ENCODE measurements at regions not wholly inside any gene's neighbourhood (a gene's known extent, or its start where the extent isn't known, plus 50 kb on each side); places are given as distances from the start of the nearest gene placed in this dataset.

DNA sequence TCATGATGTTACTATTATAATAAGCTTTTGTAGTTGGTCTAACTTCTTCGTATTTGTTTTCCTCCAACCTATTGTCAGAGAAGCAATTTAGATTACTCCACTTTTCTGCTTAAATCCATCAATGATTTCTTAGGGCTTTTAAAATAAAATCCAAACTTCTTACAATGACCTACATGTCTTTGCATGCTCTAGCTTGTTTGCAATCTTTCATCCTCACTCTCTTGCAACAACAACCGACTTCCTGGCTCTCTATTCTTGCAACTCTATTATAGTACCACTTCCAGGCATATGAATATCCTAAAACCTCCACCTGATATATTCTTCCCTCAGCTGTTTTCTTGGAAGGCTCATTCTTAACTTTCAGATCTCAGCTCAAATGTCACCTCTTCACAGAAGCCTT, 1288.7 kb downstream of the PLA2G4A start:
- no peak for FAIRE-seq
- TF ChIP-seq, protein P1, sequence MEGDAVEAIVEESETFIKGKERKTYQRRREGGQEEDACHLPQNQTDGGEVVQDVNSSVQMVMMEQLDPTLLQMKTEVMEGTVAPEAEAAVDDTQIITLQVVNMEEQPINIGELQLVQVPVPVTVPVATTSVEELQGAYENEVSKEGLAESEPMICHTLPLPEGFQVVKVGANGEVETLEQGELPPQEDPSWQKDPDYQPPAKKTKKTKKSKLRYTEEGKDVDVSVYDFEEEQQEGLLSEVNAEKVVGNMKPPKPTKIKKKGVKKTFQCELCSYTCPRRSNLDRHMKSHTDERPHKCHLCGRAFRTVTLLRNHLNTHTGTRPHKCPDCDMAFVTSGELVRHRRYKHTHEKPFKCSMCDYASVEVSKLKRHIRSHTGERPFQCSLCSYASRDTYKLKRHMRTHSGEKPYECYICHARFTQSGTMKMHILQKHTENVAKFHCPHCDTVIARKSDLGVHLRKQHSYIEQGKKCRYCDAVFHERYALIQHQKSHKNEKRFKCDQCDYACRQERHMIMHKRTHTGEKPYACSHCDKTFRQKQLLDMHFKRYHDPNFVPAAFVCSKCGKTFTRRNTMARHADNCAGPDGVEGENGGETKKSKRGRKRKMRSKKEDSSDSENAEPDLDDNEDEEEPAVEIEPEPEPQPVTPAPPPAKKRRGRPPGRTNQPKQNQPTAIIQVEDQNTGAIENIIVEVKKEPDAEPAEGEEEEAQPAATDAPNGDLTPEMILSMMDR (IDR thresholded peaks at IDR 0.05; ENCODE audit: insufficient read depth, missing control alignments), result no peak

DNA sequence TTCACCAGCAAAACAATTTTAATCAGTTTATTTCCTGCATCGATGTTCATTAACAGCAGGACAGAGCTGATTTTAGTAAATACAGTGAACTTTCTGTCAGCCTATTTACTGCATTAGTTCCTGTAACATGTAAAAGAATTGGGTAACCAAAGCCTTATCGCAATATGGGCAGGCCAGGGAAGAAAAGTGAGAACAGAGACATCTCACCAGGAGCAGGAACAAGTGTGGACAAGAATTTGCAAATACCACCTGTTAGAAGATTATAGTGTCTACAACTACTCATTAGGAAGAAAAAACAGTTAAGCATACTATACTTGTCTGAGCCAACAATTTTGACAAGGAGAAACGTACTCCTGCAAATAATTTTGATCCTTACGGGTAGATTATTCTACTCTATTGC, 1293.9 kb downstream of the PLA2G4A start:
- FAIRE-seq (peak; percentile 89), DNase-seq (ENCODE audit: insufficient read length, low spot score) (no peak)
- TF ChIP-seq, protein P1 (IDR thresholded peaks at IDR 0.05; ENCODE audit: insufficient read depth, missing control alignments), result no peak

More for the DNA sequence above, 1288.7 kb downstream of the PLA2G4A start:
- DNase-seq (ENCODE audit: insufficient read length, low spot score), result no peak

DNA sequence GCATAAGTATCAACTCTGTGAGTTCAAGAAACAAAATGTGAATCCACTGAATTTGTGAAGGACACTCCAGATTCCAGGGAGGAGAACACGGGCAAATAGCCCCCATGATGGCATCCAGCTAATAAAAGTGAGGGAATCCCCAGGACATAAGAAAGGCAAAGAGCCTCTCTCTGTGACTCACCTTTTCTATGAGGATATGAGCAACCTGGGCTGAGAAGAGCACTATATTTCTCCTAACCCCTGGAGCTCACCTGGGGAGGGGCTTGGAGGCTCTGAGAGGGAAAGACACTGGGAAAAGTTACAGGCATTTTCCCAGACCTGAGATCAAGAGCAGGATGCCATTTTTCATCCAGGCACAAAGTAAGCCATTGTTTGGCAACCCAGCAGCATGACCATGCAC, 1298.8 kb downstream of the PLA2G4A start:
- TF ChIP-seq, protein P1 (IDR thresholded peaks at IDR 0.05; ENCODE audit: insufficient read depth, missing control alignments), result no peak
- no peak for DNase-seq (ENCODE audit: insufficient read length, low spot score)
- no peak for FAIRE-seq

DNA sequence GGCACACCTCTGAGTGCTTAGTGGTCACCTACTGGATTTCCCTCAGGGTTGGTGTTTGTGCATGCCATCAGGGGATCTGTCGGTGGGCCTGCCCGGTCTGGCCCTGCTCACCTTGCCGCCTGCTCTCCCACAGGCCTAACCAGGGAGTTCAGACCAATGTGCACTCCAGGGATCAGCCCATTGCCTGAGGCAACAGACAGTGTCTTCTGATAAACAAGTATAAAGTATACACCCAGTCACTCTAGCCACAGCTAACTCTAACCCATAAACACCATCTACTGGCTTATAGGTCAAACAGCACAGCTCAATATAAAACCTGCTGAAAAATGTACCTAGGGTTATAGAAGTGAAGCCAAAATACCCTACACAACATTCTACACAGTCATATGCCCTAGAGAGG, 1300.0 kb downstream of the PLA2G4A start:
- FAIRE-seq (no peak), DNase-seq (ENCODE audit: insufficient read length, low spot score) (no peak)
- TF ChIP-seq, protein P1 (IDR thresholded peaks at IDR 0.05; ENCODE audit: insufficient read depth, missing control alignments), result peak; percentile 22

DNA sequence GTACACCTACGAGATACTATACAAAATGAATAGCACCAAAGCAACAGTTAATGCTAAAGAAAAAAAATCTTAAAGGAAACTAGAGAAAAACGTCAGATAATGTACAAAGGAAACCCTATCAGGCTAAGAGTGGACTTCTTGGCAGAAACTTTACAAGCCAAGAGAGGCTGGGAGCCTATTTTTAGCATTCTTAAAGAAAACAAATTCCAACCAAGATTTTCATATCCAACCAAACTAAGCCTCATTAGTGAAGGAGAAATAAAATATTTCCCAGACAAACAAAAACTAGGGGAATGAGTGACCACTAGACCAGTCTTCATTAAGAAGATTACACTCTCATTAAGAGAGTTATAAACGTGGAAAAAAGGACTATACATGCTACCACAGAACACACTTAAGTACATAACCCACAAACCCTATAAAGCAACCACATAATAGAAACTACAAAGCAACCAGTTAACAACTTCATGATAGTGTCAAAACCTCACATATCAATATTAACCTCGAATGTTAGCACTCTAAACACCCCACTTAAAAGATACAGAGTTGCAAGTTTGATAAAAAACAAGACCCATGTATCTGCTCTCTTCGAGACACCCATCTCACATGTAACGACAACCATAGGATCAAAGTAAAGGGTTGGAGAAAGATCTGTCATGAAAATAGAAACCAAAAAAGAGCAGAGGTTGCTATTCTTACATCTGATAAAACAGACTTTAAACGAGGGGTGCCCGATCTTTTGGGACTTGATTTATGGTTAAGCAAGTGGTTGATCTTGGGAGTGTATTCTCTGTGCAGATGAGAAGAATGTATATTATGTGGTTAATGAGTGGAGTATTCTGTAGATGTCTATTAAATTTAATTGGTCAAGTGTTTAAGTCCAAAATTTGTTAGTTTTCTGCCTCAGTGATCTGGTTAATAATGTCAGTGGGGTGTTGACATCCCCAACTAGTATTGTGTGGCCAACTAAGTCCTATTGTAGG, 1301.4 kb downstream of the PLA2G4A start:
- TF ChIP-seq, protein P1 (IDR thresholded peaks at IDR 0.05; ENCODE audit: insufficient read depth, missing control alignments), result no peak
- no peak for DNase-seq (ENCODE audit: insufficient read length, low spot score)
- FAIRE-seq, result peak; percentile 66

DNA sequence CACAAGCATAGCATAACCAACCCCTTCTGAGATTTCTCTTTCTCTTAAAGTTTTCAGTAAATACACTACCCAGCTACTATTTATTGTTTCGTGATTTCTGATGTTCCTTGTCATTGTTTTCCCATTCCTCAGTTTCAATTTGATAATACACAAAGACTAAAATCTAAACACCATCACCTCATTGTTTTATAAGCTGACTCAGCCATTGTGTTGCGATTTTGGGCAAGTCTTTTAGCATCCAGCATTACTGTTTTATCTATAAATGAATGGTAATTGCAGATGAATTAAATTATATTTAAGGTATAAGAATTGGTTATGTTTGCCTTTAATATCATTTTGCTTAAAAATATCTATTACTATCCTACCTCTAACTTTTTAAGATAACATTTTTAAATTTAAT, 1308.5 kb downstream of the PLA2G4A start:
- TF ChIP-seq, protein P1 (IDR thresholded peaks at IDR 0.05; ENCODE audit: insufficient read depth, missing control alignments), result no peak
- FAIRE-seq (peak; percentile 72), DNase-seq (ENCODE audit: insufficient read length, low spot score) (no peak)

DNA sequence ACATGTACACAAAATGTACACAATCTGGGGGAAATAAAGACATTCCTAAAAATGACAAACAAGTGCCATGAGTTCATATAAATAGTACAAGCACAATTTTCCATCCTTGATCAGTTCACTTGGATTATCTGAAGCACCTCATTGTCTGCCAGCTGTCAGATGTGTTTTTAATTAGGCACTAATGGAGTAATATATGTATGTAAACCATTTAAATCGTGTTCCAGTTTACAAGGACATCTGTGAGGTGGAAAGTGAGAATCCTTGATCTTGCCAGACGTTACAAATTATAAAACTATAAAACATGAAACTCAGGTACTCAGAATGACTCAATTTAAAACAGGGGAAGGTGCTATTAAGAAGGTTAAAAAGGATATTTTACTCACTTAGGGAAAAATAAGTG, 1312.2 kb downstream of the PLA2G4A start:
- TF ChIP-seq, protein P1 (IDR thresholded peaks at IDR 0.05; ENCODE audit: insufficient read depth, missing control alignments), result no peak
- FAIRE-seq (peak; percentile 96), DNase-seq (ENCODE audit: insufficient read length, low spot score) (no peak)

Data from D721Med (cell line).